Breast epithelium (tissue), 4 donors: ENCODE measurements at regions not wholly inside any gene's neighbourhood (a gene's known extent, or its start where the extent isn't known, plus 50 kb on each side); places are given as distances from the start of the nearest gene placed in this dataset.

ENCODE experiments used
- DNase-seq, 2 donors: peaks; one replicate each; pipeline ENCODE4 v3.0.0-alpha.2; 2019; ENCODE audit warnings: low spot score in 2 of 2
- H3K27ac ChIP-seq, 2 donors: fragments of 200-600 bp; sonication (generic) in 1 of 2; one replicate each; pipeline ENCODE4 v1.5.1; 2016 to 2019; ENCODE audit warnings: mild to moderate bottlenecking in 1 of 2
- H3K27me3 ChIP-seq, 2 donors: fragments of 200-600 bp; sonication (generic) in 1 of 2; one replicate each; pipeline versions ENCODE4 v1.5.1 to v1.6.0; 2017 to 2019; ENCODE audit warnings: control low read depth in 1 of 2, mild to moderate bottlenecking in 1 of 2
- H3K36me3 ChIP-seq: fragments of 200-600 bp; one replicate; pipeline ENCODE4 v1.5.1; 2019
- H3K4me1 ChIP-seq, 2 donors: fragments of 200-600 bp; sonication (generic); one replicate each; pipeline ENCODE4 v1.5.1; 2016 to 2019; ENCODE audit warnings: control low read depth in 1 of 2
- H3K4me3 ChIP-seq, 3 donors: fragments of 200-600 bp; sonication (generic); 1 replicate in 2 of 3; 2 replicates in 1 of 3; pipeline ENCODE4 v1.5.1; 2016 to 2019; ENCODE audit warnings: mild to moderate bottlenecking in 3 of 3, moderate library complexity in 2 of 3
- H3K9me3 ChIP-seq, 2 donors: fragments of 200-600 bp; sonication (generic) in 1 of 2; one replicate each; pipeline ENCODE4 v1.5.1; 2016 to 2019; ENCODE audit warnings: control low read depth in 1 of 2
- POLR2A ChIP-seq: fragments of 450-650 bp; IDR thresholded peaks from one replicate; pipeline ENCODE4 v1.6.1; 2016; ENCODE audit warnings: antibody characterized with exemption, mild to moderate bottlenecking, moderate library complexity
- POLR2AphosphoS5 ChIP-seq, 3 donors: sonication (generic); formaldehyde crosslinking; IDR thresholded peaks; one replicate each; pipeline ENCODE4 v1.6.1; 2017; ENCODE audit warnings: antibody characterized with exemption in 3 of 3
- intact Hi-C: fragments of 100-400 bp; cut with DNase I; formaldehyde crosslinking; loops from one replicate; pipeline ENCODE4 v1.15.1; 2023; ENCODE audit warnings: low total_unique reads
- TF ChIP-seq, protein P1 (sequence below), 3 donors: fragments of 450-650 bp; IDR thresholded peaks; one replicate each; pipeline ENCODE4 v1.5.1; 2016 to 2017; ENCODE audit warnings: antibody characterized with exemption in 3 of 3, mild to moderate bottlenecking in 3 of 3, moderate library complexity in 3 of 3

- Histone ChIP-seq H3K27ac (no peak overlapping the region), H3K27me3 (peaks cover 0 to 52% of the 10 kb centered on the region in 2 donors), H3K9me3 (peaks cover 0 to 10% of the 10 kb centered on the region in 2 donors), H3K4me1 (no peaks in the 10 kb centered on the region), H3K36me3 (no peaks in the 10 kb centered on the region), H3K4me3 (no peak overlapping the region)
- TF ChIP-seq, protein P1, sequence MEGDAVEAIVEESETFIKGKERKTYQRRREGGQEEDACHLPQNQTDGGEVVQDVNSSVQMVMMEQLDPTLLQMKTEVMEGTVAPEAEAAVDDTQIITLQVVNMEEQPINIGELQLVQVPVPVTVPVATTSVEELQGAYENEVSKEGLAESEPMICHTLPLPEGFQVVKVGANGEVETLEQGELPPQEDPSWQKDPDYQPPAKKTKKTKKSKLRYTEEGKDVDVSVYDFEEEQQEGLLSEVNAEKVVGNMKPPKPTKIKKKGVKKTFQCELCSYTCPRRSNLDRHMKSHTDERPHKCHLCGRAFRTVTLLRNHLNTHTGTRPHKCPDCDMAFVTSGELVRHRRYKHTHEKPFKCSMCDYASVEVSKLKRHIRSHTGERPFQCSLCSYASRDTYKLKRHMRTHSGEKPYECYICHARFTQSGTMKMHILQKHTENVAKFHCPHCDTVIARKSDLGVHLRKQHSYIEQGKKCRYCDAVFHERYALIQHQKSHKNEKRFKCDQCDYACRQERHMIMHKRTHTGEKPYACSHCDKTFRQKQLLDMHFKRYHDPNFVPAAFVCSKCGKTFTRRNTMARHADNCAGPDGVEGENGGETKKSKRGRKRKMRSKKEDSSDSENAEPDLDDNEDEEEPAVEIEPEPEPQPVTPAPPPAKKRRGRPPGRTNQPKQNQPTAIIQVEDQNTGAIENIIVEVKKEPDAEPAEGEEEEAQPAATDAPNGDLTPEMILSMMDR (IDR thresholded peaks at IDR 0.05) = peak in 1 of 3 donors; percentile 43
- no peak for TF ChIP-seq POLR2A
- intact Hi-C loops = no loop called here
- DNase-seq = no peak
These were observed 136.3 kb upstream of the ZNF184 start for GRCh38 chr6:27608916-27609883.

GRCh38 chr6:27605401-27606342, 132.8 kb upstream of the ZNF184 start:
- H3K4me3 ChIP-seq = peak overlapping the region in 1 of 3 donors; percentile 29
- no peak overlapping the region for H3K27ac ChIP-seq
- no peaks in the 10 kb centered on the region for H3K36me3 ChIP-seq
- peaks cover 4 to 22% of the 10 kb centered on the region in 2 donors for H3K9me3 ChIP-seq
- intact Hi-C loops = no loop called here
- TF ChIP-seq POLR2A (no peak), POLR2AphosphoS5 (IDR thresholded peaks at IDR 0.05) (no peak)
- TF ChIP-seq, protein P1 (IDR thresholded peaks at IDR 0.05) = no peak
- peaks cover 0 to 59% of the 10 kb centered on the region in 2 donors for H3K27me3 ChIP-seq
- no peaks in the 10 kb centered on the region for H3K4me1 ChIP-seq
- no peak for DNase-seq

DNA sequence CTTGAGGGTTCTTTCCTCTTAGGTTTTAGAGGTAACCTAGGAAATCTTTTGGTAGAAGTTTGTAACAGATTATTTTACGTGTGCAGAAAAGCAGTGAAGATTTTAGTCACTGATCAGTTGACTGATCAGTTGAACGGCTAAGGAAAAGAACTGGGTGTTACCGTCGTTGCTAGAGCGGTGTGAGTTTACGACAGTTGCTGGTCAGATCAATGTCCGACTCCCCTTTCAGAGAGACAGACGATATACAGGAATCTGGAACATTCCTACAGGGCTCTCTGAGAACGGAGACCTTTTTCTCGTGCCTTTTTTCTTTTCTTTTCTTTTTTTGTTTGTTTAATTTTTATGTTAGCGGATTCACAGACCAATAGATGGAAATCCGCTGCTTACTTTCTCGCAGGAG, 132.1 kb upstream of the ZNF184 start:
- intact Hi-C loops = loop anchor here (5.0 kb wide), 1 partner anchor 443 kb away; no protein-coding TSS in a partner anchor
- TF ChIP-seq POLR2A (no peak), POLR2AphosphoS5 (IDR thresholded peaks at IDR 0.05) (no peak)
- TF ChIP-seq, protein P1 (IDR thresholded peaks at IDR 0.05) = no peak
- Histone ChIP-seq H3K36me3 (no peaks in the 10 kb centered on the region), H3K4me1 (no peaks in the 10 kb centered on the region), H3K9me3 (peaks cover 4 to 22% of the 10 kb centered on the region in 2 donors), H3K27ac (no peak overlapping the region), H3K27me3 (peaks cover 0 to 66% of the 10 kb centered on the region in 2 donors), H3K4me3 (peak overlapping the region in 1 of 3 donors; percentile 29)
- DNase-seq = no peak

DNA sequence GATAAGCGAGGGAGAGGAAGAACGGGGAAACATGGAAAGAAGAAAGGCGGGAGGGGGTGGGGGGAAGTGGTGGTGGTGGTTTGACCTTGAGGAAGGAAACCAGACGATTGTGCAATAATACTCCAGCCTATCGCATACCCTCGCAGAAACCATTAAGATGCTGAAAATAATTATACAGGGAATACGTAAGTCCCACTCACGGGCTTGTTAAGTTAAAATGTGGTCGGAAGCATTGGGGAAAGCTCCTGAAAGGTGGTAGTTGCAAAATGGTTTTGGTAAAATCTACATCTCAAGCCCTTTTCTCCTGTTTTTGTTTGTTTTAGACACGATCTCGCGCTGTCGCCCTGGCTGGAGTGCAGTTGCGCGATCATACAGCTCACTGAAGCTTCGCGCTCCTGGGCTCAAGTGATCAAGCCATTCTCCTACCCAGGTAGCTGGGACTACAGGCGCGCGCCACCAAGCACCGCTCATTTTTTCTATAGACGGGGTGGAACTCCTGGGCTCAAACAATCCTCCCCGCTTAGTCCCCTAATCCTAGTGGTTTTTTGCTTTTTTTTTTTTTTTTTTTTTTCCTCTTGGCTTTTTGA, 128.9 kb upstream of the ZNF184 start:
- H3K27me3 ChIP-seq = peaks cover 0 to 89% of the 10 kb centered on the region in 2 donors
- no peaks in the 10 kb centered on the region for H3K36me3 ChIP-seq
- H3K9me3 ChIP-seq = peaks cover 8 to 22% of the 10 kb centered on the region in 2 donors
- no peak for TF ChIP-seq POLR2A
- TF ChIP-seq, protein P1 (IDR thresholded peaks at IDR 0.05) = no peak
- no peak for TF ChIP-seq POLR2AphosphoS5 (IDR thresholded peaks at IDR 0.05)
- no peak for DNase-seq
- intact Hi-C loops = loop anchor here (5.0 kb wide), 1 partner anchor 439 kb away; no protein-coding TSS in a partner anchor
- no peak overlapping the region for H3K4me3 ChIP-seq
- no peak overlapping the region for H3K27ac ChIP-seq
- H3K4me1 ChIP-seq = no peaks in the 10 kb centered on the region
